Fibroblast of gingiva (primary cell): ENCODE measurements at regions not wholly inside any gene's neighbourhood (a gene's known extent, or its start where the extent isn't known, plus 50 kb on each side); places are given as distances from the start of the nearest gene placed in this dataset.

ENCODE experiments used
- DNase-seq: peaks from one replicate; pipeline ENCODE4 v3.0.0-alpha.2; 2011; ENCODE audit warnings: low read depth

GRCh38 chr6:4327841-4328240, 192.5 kb upstream of the ECI2 start:
- peak; percentile 25 for DNase-seq

DNA sequence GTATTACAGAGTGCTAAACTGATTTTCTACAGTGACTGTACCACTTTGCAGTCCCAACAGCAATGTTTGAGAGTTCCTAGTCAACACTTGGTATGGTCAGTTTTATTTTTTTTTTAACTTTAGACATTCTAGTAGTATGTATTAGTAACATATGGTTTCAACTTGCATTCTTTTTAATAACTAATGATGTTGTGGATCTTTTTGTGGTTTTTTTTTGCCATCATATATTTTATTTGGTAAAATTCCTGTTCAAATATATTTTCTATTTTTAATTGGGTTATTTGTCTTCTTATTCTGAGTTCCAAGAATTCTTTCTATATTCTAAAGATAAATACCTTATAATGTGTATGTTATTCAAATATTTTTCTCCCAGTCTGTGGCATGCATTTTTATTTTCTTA, 189.4 kb upstream of the ECI2 start:
- DNase-seq, result no peak

DNA sequence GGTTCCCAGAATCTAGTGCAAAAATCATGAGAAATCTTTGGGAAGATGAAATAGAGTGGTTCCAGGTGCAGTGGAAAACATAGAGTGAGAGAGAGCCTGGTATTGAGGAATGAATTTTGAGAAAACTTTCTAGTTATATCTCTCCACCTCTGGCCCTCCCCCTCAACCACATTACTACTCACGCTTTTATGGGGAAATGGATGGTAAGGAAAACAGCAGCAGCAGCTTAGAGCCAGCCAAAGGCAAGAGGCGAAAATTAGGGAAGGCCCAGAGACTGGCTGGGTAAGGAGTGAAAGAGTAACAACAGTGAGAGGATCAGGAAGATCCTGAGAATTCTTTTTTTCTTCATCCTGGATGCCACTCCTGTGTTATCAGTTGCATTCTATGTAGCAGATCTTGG, 187.9 kb upstream of the ECI2 start:
- DNase-seq, result no peak

- no peak for DNase-seq
Observed at GRCh38 chr6:4322846-4323309, 187.5 kb upstream of the ECI2 start.

DNA sequence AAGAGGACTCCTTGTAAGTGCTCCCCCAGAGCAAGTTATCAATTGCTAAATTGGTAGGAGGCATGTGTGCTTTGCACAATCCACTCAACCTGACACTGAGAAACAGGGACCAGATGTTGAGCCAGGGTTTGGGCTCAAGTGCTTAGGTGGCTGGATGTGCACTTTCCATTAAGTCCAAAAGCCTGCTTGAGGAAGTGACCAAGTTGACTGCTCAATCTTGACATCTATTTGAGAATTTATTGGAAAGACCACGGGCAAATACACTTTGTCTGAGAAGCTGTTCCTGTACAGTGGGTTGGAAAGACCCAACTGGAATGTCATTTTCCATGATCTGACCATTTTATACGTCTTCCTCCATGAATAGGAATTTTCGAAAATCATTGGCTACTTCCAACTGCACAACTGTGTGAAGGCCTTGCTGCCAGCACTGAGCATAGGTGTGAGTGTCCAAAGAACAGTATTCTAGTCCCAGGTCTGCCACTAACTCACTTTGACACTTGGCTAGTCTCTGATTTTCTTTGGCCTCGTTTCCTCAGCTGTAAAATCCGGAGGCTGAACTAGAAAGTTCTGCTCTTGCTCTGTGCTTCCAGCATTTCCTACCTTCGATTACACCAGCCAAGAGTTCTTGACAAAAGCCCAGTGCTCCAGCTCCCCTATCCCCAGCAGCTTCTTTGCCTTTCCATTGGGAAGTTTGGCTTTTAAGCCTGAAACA, 186.9 kb upstream of the ECI2 start:
- no peak for DNase-seq

GRCh38 chr6:4320860-4321259, 185.5 kb upstream of the ECI2 start:
- DNase-seq, result peak; percentile 80

GRCh38 chr6:4319981-4320683, 184.8 kb upstream of the ECI2 start:
- no peak for DNase-seq

DNA sequence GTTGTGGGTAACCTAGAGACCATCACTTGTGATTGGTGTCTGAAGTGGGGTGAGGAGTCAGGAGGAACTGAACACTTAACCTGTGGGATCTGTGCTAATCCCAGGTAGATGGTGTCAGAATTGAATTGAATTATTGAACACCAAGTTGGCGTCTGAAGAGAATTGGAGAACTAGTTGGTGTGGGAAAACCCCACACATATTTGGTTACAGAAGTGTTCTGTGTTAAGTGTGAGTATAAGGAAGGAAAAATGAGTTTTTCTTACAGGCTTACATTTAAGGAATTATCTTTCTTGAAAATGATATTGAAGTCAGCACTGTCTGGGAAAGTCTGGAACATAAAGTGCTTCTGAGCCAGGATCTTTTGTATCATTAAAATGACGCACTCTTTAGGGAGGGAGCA, 182.9 kb upstream of the ECI2 start:
- DNase-seq, result no peak

GRCh38 chr6:4316867-4317400, 181.6 kb upstream of the ECI2 start:
- DNase-seq, result peak; percentile 54

GRCh38 chr6:4314201-4314707, 178.9 kb upstream of the ECI2 start:
- no peak for DNase-seq

GRCh38 chr6:4313044-4313686, 177.8 kb upstream of the ECI2 start:
- DNase-seq, result peak; percentile 95

- DNase-seq, result no peak
Observed at GRCh38 chr6:4311976-4312860, 176.8 kb upstream of the ECI2 start.

DNA sequence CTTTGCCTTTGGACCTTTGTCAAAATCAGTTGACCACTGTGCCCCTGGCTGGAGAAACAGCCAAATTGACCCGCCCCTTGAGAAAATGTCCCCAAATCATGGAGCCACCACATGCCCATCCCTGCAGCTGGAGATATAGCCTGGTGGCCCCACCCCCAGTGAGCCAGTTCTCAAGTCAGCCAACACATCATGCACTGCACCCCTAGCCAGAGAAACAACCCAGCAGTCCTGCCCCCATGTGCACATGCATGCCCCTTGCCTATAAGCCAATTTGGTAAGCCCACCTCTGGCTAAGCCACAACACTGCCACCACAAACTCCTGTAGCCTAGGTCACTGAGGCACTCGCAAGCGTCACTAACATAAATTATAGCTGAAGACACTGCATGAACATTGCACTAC, 174.2 kb upstream of the ECI2 start:
- DNase-seq, result no peak

DNA sequence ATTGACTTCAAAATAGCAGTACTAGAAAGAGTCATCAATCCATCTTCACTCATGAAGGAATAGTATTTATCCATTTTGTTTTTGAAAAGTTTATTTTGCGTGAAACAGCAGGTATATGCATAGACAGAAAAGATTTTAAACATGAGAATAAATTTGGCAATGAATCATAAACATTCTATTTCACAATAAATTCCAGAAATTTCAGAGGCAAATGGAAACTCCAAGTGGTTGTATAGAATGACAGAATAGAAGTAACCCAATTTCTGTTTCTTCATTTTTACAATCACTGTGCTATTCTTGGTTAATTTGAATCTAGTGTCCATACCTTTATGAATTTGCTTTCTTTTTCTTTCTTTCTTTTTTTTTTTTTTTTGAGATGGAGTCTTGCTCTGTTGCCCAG, 173.0 kb upstream of the ECI2 start:
- DNase-seq, result peak; percentile 31

- DNase-seq, result no peak
Observed at GRCh38 chr6:4304927-4305455, 169.6 kb upstream of the ECI2 start.

DNA sequence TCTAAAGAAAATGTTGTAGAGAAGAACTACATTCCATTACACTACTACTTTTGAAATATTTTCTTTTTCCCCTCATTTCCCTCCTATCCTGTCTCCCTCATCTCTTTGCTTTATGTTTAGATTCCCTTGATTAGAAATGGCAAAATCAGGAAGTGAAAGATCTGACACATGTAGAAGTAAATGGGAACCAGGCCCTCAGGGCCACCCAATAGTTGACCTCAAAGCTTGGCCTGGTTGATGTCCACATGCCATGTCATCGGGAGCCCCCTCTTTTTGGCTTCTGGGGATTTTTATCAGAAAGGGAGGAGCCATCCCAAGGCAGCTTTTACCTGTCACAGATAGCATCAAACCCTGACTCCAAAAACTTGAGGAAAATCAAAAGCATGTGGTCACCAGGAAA, 168.3 kb upstream of the ECI2 start:
- DNase-seq, result no peak

- no peak for DNase-seq
Observed at GRCh38 chr6:4302524-4302923, 167.1 kb upstream of the ECI2 start.

DNA sequence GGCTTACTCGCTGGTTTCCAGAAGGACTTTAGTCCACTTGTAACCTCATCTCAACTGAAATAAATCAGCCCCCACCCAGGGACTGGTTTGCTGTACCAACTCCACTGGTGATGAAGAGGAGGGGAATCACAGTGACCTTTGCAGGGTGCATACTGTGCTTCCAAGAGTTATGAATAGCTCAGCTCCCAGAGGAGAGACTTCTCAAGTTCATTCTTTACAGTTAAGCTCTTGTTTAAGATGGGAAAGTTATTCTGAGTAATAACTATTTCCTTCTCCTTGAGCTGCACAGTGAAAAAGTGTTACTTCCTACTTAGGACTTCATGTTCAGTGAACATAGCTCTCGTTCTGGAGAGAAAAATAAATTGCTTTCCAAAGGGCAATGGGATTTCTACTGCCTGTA, 166.5 kb upstream of the ECI2 start:
- no peak for DNase-seq

DNA sequence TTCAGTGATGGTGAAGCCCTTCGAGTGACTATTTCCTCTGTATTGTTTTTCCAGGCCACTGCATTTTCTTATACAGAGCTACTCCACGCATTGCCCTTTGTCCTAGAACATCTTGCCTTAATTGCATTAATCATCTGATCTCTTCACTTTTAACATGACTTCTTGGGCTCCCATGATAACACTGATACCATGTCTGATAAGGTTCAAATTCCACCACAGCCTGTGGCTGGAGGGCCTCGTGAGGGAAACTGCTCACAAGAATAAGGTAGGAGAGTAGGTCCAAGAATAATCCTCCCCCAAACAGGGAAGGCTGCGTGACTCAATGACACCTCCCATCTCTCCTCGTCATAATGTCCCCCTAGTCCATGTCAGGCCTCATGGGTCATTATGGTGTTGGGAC, 165.5 kb upstream of the ECI2 start:
- no peak for DNase-seq

DNA sequence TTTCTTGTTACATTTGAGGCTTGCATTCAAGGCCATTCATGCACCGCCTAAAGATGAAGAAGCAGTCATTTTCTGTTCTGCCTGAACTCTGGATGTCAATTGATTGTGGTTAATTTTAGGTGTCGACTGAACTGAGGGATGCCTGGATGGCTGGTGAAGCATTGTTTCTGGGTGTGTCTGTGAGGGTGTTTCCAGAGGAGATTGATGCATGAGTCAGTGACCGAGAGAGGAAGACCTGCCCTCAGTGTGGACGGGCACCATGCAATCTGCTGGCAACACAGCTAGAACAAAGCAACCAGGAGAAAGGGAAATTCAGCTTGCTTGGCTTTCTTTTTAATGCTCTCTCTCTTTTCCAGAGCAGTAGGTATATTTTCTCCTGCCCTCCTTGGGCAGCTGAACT, 164.1 kb upstream of the ECI2 start:
- no peak for DNase-seq

- no peak for DNase-seq
Observed at GRCh38 chr6:4297348-4297747, 162.0 kb upstream of the ECI2 start.

GRCh38 chr6:4296552-4296951, 161.2 kb upstream of the ECI2 start:
- DNase-seq, result no peak
